HFFc6 (cell line): ENCODE measurements at regions not wholly inside any gene's neighbourhood (a gene's known extent, or its start where the extent isn't known, plus 50 kb on each side); places are given as distances from the start of the nearest gene placed in this dataset.
A peak's percentile ranks its signal among the peaks of the same experiment; 100 is the strongest.
"Not testable (repeated sequence)": the region's sequence is repeated elsewhere in the genome, so short reads cannot be mapped to it uniquely, and the experiment has no call there.

Experiments used
- DNase-seq: peaks from one replicate; pipeline ENCODE4 v3.0.0-alpha.2; 2018
- H3K27ac Mint-ChIP-seq: 2 replicates; pipeline ENCODE4 v1.8.0; 2020; ENCODE audit warnings: mild to moderate bottlenecking, mixed read lengths
- H3K27me3 Mint-ChIP-seq: 2 replicates; pipeline ENCODE4 v1.8.0; 2021; ENCODE audit warnings: mild to moderate bottlenecking, moderate library complexity, mixed read lengths; ENCODE audit not compliant: insufficient read depth
- H3K36me3 Mint-ChIP-seq: 2 replicates; pipeline ENCODE4 v1.8.0; 2021; ENCODE audit warnings: low read depth, mixed read lengths
- H3K4me1 Mint-ChIP-seq: 2 replicates; pipeline ENCODE4 v1.8.0; 2020; ENCODE audit warnings: low read depth, mixed read lengths
- H3K4me3 Mint-ChIP-seq: 2 replicates; pipeline ENCODE4 v1.8.0; 2020; ENCODE audit warnings: mild to moderate bottlenecking, moderate library complexity, mixed read lengths
- H3K9me3 Mint-ChIP-seq: 2 replicates; pipeline ENCODE4 v1.8.0; 2020; ENCODE audit warnings: mild to moderate bottlenecking, mixed read lengths
- TF ChIP-seq, protein P1 (sequence below): fragments of 200-600 bp; sonication (generic); IDR thresholded peaks from 2 replicates; pipeline ENCODE4 v1.5.0; 2021; ENCODE audit warnings: antibody characterized with exemption, mild to moderate bottlenecking

DNA sequence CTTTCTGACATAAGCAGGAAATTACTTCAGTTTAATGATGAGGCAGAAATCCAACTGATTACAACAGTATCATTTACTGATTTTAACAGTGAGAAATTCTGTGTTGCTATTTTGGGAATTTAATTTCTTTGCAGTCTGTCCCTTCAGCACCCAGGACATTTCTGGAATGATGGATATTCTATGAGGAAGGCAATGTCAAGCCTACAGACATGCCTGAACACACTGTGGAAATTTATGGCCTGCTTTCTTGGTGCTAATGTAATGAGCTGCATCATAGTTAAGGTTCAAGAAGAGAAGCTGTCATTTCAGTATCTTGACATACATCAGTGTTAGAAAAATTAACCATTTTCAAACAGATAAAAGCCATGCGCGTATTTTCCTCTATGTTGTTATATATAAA lies 87.7 kb downstream of the SLITRK1 start:
- Mint-ChIP-seq H3K36me3 (no peaks in the 10 kb centered on the region), H3K27ac (no peak overlapping the region), H3K4me1 (peaks cover 24% of the 10 kb centered on the region), H3K4me3 (no peak overlapping the region), H3K27me3 (no peaks in the 10 kb centered on the region), H3K9me3 (peaks cover 3% of the 10 kb centered on the region; the same call in 1 of the 2 replicates)
- TF ChIP-seq, protein P1, sequence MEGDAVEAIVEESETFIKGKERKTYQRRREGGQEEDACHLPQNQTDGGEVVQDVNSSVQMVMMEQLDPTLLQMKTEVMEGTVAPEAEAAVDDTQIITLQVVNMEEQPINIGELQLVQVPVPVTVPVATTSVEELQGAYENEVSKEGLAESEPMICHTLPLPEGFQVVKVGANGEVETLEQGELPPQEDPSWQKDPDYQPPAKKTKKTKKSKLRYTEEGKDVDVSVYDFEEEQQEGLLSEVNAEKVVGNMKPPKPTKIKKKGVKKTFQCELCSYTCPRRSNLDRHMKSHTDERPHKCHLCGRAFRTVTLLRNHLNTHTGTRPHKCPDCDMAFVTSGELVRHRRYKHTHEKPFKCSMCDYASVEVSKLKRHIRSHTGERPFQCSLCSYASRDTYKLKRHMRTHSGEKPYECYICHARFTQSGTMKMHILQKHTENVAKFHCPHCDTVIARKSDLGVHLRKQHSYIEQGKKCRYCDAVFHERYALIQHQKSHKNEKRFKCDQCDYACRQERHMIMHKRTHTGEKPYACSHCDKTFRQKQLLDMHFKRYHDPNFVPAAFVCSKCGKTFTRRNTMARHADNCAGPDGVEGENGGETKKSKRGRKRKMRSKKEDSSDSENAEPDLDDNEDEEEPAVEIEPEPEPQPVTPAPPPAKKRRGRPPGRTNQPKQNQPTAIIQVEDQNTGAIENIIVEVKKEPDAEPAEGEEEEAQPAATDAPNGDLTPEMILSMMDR = no peak
- no peak for DNase-seq

DNA sequence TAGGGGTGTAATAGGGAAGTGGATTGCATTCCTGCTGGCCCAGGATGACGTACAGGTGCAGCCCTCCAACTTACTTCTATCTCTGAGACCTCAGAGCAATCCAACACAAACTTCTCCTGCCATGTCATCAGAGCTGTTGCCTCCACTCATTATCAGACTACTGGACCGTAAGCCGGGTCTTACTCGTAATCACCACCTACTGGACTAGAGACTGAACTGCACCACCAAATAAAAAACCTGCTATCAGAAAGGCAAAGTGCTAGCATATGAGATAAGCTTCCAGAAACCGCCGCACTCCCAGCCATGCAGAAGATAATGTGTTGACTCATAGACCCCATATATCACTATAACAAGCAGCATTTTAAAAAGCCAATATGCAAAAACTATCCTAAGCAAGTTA lies 102.0 kb downstream of the SLITRK1 start:
- Mint-ChIP-seq H3K9me3 (peaks cover 4% of the 10 kb centered on the region; the same call in 1 of the 2 replicates), H3K27ac (no peak overlapping the region), H3K36me3 (peaks cover 13% of the 10 kb centered on the region), H3K4me1 (peaks cover 4% of the 10 kb centered on the region), H3K27me3 (no peaks in the 10 kb centered on the region), H3K4me3 (no peak overlapping the region)
- TF ChIP-seq, protein P1 = peak; percentile 74
- DNase-seq = peak; percentile 27

DNA sequence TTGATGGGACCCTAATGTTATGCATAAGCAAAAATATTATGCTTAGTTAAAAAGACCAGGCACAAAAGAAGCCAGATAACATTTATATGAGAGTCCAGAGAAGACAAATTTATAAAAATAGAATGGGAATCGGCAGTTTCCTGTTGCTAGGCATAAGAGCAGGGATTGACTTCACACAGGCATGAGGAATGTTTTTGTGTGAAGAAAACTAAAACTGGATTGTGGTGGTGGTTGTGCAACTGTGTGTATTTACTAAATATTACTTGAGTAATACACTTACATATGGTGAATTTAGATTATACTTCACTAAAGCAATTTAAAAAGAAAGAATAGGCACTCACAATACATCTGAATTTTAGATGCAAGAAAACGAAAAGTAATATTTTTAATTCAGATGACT lies 108.3 kb downstream of the SLITRK1 start:
- no peaks in the 10 kb centered on the region for H3K36me3 Mint-ChIP-seq
- no peak for DNase-seq
- H3K27ac Mint-ChIP-seq = no peak overlapping the region
- H3K9me3 Mint-ChIP-seq = no peaks in the 10 kb centered on the region; the same call in 1 of the 2 replicates
- H3K4me3 Mint-ChIP-seq = no peak overlapping the region
- peaks cover 30% of the 10 kb centered on the region for H3K4me1 Mint-ChIP-seq
- H3K27me3 Mint-ChIP-seq = no peaks in the 10 kb centered on the region; the same call in 1 of the 2 replicates
- TF ChIP-seq, protein P1 = no peak

DNA sequence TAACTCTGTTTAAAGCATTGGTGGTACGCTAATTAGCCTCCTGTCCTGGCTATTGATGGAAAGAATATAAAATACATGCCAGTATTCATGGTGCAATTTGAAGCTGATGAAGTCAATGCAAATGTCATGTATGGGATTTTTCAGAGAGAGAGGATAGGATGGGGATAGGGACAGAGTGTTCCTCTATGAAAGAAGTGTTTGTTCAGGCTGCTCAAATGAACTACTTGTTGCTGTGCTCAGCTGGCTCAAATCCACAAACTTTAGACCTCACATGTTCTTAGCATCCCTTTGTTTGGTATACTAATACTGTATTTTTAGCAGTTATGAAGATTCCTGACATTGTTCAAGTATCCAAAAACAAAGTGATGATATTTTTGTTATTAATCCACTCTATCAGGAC lies 116.5 kb downstream of the SLITRK1 start:
- Mint-ChIP-seq H3K27ac (no peak overlapping the region), H3K36me3 (no peaks in the 10 kb centered on the region)

DNA sequence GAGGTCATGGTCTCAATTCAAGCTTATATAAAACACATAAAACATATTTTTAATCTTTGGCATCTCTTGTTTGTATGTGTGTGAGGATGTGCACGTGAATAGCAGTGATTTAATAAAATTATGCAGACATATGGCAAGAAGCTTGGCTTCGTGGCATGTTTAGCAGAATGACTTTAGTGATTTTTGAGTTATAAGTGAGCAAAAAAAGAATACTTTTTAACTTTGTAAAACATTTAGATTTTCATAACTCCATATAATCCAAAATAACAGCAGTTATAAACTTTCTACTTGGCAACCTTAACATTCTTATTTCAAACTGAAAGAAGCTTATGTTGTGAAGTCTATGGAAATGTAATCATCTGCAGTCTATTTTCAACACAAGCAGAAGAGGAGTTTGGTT lies 120.6 kb downstream of the SLITRK1 start:
- peaks cover 27% of the 10 kb centered on the region for H3K36me3 Mint-ChIP-seq
- no peaks in the 10 kb centered on the region for H3K27me3 Mint-ChIP-seq
- no peak for DNase-seq
- peaks cover 8% of the 10 kb centered on the region; the same call in 1 of the 2 replicates for H3K9me3 Mint-ChIP-seq
- peaks cover 6% of the 10 kb centered on the region; the same call in 1 of the 2 replicates for H3K4me1 Mint-ChIP-seq
- no peak overlapping the region for H3K4me3 Mint-ChIP-seq
- TF ChIP-seq, protein P1 = no peak
- H3K27ac Mint-ChIP-seq = no peak overlapping the region

More for the DNA sequence above, 116.5 kb downstream of the SLITRK1 start:
- TF ChIP-seq, protein P1 = no peak
- H3K4me1 Mint-ChIP-seq = peaks cover 12% of the 10 kb centered on the region
- no peaks in the 10 kb centered on the region; the same call in 1 of the 2 replicates for H3K27me3 Mint-ChIP-seq
- DNase-seq = no peak
- H3K4me3 Mint-ChIP-seq = no peak overlapping the region
- H3K9me3 Mint-ChIP-seq = no peaks in the 10 kb centered on the region

DNA sequence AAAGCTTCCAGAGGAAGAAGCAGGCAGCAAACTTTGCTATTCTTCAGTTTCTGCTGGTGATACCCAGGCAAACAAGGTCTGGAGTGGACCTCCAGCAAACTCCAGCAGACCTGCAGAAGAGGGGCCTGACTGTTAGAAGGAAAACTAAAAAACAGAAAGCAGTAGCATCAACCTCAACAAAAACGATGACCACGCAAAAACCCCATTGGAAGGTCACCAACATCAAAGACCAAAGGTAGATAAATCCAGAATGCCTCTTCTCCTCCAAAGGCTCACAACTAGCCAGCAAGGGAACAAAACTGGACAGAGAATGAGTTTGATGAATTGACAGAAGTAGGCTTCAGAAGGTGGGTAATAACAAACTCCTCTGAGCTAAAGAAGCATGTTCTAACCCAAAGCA lies 127.1 kb downstream of the SLITRK1 start:
- H3K4me3 Mint-ChIP-seq = not testable (repeated sequence)

More for the DNA sequence above, 127.1 kb downstream of the SLITRK1 start:
- not testable (repeated sequence) for H3K27ac Mint-ChIP-seq, H3K27me3 Mint-ChIP-seq, DNase-seq
- Mint-ChIP-seq H3K4me1 (peaks cover 41% of the 10 kb centered on the region), H3K36me3 (peaks cover 47% of the 10 kb centered on the region), H3K9me3 (peaks cover 40% of the 10 kb centered on the region)
